Stimulated activated CD4-positive, alpha-beta T cell treated with anti-CD3 and anti-CD28 coated beads, TNF-alpha, amount 100 ng/mL, for 48 hours (primary cell): ENCODE measurements at regions not wholly inside any gene's neighbourhood (a gene's known extent, or its start where the extent isn't known, plus 50 kb on each side); places are given as distances from the start of the nearest gene placed in this dataset.

Source experiments
- DNase-seq, 3 donors: peaks; one replicate each; pipeline ENCODE4 v3.0.0-alpha.2; 2020; ENCODE audit warnings: low read depth in 3 of 3

DNA sequence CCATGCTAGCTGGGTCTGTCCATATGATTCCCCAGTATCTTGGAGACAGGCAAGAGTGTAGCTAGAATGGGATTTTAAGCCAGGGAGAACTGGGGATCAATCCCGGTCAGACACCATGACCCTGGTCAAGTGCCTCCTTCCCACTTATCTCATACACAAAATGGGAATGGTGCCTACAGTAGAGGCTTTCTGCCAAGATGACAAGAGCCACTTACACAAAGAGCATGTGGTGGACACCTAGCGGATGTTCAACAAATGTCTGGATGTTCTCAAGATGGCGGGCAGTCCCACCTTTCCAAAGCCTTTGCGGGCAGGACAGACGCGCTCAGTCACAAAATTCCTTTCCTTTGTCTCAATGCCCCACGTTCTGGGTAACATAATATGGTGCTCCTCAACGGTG, 57.3 kb downstream of the MAF start:
- no peak for DNase-seq

DNA sequence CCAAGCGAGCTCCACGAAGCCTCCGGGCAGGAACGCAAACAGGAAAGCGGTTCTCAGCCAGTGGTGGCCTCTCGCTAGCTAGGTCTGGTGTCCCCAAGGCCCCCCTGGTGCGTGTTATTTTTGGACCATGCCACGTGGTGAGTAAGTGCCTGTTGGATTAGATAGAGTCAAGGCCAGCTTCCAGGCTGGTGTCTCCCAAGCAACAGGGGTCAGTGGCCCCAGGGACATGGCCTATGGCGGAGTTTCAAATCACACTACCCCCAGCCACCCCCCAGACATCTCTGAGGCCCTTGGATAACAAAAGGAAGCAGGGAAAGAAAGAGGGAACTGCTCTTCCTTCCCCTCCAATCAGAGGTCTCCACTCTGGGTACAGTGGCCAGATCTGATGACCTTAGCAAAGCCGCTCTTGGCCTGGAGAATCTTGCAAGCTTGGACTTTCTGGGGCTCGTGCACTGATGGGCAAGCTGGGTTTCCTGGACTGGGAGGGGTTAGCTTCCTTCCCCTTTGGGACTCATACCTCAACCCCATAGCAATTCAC, 58.2 kb downstream of the MAF start:
- no peak for DNase-seq

DNA sequence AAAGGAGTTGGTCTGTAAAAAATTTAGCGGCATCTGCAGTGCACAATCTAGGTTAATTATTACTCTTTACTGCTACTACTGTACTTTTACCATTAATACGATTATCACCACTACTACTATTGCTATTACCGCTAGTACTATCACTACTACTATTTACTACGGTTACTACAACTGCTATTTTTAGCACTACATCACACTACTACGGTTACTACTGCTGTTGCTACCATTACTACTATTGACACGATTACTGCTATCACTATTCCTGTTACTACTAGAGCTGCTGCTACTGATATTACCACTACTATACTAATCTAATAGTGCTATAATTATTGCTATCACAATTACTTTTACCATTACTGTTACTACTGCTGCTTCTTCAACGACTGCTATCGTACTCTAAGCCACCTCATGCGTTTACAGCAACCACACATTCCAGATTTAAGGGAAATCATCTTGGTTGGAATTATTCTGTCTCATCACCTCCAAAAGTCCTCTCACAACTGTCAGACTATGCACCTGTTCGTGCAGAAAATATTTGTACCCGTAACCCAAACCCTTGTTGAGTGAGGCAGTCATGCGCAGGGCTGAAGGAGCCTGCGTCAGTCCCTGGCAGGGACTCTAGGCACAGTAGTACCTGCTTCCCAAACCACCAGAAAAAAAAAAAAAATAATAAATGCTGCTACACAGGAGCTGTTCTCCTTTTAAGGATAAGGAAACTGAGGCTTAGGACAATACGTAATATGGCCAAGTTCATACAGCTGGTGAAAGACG, 59.5 kb downstream of the MAF start:
- no peak for DNase-seq

DNA sequence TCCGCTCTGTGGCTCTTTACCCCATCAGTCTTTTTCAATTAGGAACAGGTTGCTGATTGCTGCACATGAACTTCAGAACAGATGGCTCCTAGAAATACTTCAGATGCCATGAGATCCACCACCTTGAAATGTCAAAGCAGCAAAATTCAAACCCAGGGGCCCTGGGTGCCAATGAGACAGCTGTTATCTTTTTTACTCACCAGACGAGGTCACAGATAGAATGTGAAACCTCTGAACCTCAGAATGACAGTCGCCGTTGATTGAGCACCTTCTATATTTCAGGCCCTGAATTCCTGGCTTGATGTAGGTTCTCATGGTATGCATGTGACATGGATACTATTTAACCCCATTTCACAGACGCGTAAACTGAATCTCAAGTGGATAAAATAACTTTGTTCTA, 63.0 kb downstream of the MAF start:
- no peak for DNase-seq

DNA sequence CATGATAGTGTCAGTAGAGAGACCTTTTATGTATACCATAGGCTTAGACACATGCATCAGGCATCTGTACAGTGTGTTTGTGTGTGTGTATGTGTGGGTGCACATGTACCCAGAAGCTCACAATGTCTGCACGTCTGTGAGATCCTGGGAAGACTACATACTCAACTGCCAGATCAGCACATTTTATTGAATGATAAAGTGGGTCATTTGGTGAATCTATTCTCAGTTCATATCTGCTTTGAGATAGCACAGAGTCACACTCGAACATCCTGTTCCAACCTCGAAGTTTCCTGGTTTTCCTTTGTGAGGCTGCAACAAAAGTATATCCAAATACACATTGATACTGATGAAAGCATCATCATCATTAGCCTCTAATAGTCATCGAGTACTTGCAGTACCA, 63.6 kb downstream of the MAF start:
- no peak for DNase-seq

DNA sequence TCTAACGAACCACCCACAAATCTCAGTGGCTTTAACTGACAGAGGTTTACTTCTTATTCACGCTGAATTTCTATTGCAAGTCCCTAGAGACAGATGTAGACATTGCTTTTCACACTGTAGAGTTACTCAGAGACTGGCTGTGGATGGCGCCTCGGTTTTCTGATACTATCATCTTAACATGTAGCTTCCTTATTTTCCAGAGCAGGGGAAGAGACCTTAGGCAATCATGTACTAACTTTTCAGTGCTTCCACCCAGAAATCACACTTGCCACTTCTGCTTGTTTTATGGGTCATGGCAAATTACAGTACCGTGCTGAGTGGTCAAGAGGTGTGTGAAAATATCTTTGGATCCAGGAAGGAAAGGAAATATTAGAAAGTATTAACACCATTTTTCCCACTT, 65.4 kb downstream of the MAF start:
- no peak for DNase-seq

DNA sequence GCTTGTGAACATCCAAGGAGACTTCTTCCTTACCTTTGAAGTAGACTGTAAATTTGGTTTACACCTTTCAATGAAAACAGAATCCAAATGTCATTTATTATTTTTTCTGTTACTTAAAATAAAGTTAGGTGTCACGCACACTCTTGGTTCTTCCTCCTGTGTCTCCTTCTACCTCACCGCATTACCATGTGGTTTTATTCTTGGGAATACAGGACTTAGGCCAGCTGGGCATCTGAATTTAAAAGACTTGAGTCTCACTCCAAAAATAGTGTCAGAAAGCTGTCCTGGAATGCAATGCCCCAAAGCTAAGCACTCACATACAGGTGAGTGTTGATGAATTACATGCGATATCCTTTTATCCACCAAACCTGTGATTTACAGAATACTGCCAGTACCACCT, 66.4 kb downstream of the MAF start:
- DNase-seq: no peak

DNA sequence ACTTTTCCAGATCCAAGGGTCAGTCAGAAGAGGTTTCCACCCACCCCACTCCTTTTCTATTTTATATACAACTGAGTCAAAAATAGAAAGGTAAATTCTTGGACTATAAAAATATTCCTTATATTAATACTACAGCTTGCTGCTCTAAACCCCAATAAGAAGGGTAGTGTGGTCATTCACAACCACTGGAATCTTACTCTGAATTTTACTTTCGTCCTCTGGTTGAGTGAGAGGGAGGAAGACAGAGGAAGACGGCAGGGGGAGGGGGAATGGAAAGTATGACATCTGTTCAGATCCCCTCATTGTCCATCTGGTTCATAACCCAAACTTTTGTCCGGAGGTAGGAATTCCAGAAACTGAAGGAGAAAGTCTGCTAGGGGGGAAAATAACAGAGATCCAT, 67.2 kb downstream of the MAF start:
- no peak for DNase-seq

DNA sequence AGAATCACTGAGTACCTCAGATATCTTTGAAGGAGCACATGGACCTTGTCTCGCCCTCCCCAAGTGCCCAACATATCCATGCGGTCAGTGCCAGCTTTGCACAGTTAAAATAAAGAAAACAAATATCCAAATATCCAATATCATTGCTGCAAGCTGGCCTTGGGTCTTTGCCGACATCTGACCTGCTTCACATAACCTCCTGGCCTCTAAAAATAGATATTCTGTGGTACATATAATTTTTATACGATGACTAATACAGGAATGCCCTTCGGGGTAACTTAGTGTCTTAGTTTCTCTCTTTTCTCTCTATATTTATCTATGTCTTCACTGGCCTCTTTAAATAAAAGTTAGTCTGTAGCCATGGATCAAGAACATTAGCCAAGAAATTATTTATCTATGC, 67.8 kb downstream of the MAF start:
- DNase-seq: no peak

DNA sequence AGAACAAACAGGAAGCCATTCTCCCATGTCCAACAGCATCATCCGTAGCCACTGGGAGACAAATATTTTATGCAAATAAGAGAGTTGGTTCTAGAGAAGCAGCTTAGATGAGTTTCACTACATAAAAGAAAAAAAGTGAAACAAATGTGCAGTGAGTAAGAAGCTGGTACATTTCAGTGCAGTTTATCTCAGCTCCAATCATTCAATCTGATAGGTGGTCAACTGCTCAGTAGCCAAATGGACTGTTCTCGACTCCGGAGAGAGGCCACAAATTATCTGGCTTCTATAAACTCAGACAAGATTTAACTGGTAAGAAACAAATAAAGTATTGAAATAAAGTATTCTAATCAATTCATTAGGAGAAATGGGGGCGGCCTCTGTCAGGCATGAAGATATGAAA, 68.3 kb downstream of the MAF start:
- DNase-seq: no peak

DNA sequence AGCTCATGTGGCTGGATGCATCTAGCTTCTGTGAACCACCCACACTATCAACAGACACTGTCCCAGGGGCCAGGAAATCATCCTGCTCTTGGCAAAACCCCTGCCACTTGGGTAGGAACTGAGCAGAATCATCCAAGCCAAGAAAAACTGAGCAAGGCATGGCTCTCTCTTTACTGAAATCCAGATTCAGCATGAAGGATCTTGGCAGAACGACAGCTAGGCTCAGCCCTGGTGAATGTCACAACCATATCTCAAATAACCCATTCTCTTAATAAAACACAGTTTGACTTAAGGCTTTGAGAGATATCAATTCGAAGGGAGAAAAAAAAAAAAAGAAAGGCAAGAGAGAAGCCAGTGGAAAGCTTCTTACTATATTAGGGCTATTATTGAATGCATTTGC, 72.2 kb downstream of the MAF start:
- DNase-seq: no peak

DNA sequence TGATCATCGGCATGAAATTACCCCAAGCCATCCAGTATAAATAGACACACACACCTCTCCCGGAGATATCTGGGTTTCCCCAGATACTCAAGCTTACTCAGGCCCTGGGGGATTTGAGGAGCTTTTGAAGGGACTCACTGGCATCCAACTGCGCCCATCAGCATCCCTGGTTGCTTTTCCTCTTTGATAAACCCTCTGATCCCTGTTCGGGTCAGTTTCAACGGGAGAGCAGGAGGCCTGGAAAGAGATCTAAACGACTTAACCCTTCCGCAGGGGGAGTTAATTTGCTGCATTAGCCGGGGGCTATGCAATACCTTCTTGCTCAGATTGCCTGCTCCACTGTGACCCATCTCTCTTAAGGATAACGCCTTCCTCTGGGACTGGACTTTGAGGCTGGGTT, 76.6 kb downstream of the MAF start:
- DNase-seq: no peak

DNA sequence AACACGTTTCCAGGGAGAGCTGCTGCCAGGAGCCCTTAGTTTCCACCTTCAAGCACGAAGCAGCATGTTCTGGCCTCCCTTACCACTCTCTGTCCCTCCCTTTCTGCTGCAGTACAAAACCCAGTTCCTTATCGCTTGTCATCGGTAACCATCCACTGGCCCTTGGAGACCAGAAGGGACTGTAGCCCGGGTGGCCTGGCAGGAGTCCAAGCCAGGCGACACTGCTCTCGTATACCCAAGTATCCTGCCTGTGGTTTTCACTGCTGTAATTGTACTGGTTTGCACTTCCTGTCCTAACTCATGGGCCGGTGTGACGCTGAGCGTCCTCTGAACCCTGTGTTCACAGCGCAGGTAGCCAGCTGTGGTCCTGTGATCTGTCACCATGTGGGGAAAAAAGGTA, 81.1 kb downstream of the MAF start:
- DNase-seq: no peak

DNA sequence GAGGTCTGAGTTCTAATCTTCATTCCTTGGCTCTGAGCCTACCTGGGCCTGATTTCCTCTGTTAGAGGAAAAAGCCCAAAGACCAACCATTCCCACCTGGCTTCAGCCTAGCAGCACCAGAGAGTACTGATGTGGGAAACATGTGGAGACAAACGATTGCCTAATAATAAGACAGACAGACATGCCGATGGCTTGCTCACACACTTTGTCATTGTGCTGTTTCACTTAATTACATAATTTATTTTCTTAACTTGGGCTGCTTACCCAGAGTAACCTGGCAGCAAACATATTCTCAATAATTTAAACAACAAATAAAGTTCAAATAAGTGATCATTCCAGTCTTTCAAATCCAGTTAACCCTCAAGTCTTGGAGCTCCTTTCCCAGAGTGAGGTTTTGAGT, 83.4 kb downstream of the MAF start:
- DNase-seq: no peak

DNA sequence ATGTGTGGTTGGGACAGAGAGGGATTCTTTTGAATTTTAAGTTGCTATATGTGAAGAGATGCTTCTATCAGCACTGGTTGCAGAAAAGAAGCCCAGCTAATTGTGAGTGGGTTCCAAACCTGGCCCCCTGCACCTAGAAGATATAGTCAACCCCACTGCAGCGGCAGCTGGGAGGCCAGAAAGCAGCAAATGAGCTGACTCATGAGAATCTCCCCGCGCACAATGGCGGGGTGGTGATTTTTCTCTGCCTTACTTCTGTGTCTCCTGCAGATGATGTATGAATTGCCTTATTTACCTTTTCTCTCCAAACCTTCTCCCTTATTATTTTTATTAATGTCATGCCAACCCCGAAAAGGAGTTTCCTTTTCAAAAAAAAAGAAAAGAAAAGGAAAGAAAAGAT, 89.7 kb downstream of the MAF start:
- DNase-seq: no peak

DNA sequence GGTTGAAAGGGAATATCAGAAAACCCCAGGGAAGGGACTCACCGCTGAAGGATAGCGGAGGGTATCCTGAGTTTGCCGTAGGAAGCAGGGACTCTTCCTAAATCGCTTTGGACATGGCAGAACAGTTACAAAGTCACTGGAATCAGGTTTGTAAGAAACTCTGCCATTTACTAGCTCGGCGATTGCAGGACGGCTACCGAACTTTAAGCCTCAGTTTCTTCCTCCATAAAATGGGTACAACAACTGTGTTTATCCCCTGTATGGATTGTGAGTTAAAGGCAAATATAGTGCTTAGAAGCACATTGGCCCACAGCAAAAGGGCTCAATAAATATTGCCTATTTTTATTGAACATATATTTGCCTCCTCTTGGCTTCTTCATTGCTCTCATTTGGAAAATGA, 90.6 kb downstream of the MAF start:
- no peak for DNase-seq

DNA sequence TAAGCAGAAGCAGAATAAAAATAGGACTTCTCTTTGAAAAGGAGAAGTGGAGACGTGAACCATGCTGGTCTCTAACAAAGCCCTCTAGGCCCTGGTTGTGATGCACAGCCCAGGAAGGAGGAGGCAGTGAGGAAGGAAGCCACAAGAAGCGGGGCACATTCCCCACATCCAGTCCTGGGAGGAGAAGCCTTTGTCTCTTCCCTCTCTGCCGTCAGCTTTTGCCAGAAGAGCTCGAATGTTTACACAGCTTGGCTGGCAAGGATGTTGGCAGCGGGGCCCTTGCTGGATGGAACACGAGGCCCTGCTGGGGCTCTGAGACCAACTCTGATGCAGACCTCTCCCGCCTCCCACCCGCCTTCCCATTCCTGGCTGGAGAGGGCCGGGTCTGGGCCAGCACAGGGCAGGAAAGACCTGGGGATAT, 91.3 kb downstream of the MAF start:
- DNase-seq: no peak

DNA sequence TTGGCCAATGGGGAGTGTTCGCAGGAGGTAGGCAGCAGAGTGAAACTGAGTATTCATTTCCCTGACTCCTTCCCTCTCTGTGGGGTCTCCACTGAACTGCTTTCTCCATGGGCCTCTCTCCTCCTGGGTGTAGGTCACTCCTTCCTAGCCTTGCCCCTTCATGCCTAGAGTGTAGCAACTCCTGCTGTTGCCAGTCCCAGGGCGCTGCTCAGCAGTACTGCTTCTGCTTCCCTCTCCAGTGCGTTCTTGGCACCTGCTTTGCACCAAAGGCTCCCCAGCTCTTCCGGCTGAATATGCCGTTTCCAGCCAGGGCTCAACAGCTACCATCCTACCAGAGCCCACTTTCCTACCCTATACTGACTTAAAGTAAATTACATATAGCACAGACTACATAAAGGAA, 92.2 kb downstream of the MAF start:
- DNase-seq: no peak

DNA sequence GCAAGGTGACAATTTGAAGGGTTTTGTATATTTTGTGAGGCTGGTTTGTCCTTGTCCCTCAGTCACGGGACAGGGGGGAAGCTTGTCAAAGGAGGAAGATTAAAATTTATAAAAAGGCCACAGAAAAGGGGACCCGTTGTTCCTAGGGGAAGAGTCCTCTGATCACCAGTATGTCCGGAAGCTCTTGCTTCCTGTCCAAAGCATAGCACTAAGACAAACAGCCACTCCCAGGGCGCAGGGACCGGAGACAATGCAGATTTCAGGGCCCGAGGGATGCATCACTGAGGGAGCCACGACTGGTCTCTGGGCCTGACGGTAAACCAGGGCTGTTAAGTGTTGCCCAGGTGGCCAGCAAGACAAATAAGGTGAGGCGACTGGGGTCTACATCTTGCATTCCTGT, 95.2 kb downstream of the MAF start:
- no peak for DNase-seq

DNA sequence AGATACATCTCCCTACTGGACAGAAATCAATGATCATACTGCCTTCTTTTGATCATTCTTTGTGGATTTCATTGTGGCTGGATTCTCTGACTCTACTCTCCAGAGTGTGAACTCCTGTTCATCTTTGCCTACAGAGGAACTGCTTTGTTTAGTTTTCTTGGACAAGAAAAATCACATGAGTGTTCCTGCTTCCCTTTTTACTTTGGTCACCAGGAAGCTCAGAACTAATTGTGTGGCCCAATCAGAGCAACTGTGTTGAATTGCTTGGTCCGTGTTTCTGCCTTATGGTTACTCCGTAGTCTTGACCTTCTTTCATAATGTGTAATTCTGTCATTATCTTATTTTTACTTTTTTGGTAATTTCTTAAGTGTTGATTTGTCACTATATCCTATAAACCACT, 97.0 kb downstream of the MAF start:
- no peak for DNase-seq

DNA sequence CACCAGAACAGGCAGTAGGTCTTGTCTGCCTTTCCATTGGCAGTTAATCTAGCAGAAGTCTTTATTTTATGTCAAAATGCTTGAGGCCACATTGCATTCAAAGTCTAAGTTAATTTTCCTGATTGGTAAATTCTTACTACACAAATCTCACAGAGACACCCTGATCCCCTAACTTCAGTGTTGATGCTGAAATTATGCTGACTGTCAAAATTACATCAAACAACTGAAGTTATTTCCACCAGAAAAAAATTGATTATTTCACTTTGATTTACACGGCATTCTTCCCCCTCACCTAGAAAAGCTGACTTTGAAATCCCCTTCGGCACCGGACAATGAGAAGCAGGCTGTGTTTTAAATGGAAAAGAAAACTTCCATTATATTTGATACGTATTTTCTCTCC, 99.1 kb downstream of the MAF start:
- DNase-seq: no peak

DNA sequence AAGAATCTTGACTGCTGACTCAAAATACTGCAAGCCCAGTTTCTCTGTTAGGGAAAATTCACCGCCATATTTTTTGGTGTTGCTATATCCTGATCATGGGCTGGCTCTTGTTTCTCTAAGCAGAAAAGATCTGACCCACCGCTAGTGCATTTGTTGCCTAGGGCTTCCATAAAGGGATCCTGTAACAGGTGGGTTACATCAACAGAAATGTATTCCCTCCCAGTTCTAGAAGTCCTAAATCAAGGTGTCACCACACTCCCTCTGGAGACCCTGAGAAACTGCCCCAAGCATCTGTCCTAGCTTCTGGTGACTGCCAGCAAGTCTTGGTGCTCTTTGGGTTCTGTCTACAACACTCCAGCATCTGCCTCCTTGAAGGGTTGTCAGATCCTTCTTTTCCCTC, 99.7 kb downstream of the MAF start:
- DNase-seq: no peak

DNA sequence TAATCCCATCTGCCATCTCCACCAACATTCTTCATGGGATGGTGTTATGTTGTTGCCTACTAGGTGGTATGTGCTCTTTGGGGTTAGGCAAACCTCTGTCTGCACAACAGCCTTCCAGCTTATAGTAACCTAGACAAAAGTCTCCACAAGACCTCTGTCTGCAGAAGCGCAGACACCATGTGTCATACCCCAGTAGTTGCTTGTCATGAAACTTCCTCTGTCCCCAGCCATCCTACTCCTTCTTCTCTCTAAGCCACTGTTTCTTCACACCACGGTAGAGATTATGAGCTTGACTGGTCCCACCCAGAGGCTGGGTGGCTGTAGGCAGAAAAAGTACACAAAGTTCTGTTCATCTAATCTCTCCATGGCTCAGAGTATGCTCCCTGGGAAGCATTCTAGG, 100.3 kb downstream of the MAF start:
- DNase-seq: no peak

DNA sequence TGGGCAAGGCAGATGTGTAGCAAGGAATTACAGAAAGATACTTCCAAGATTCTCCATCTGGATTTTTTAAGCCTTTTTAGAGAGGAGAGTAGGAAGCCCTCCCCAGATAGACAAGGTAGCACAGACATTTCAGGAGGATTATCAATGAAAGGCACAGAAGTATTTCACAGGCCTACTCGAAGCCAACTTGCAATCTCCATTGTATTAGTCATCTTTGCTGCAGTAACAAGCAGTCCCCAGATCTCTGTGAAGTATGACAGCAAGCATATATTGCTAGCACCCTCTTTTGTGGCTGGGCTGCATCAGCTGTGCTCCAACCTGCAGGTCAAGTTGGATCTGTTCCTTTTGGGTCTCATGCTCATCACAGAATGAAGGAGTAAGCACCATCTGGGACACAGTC, 101.6 kb downstream of the MAF start:
- no peak for DNase-seq
